Ovary (tissue), 3 donors: ENCODE measurements at regions not wholly inside any gene's neighbourhood (a gene's known extent, or its start where the extent isn't known, plus 50 kb on each side); places are given as distances from the start of the nearest gene placed in this dataset.

Source experiments
- CTCF ChIP-seq, 3 donors: fragments of 450-650 bp in 2 of 3; fragments of 200-600 bp in 1 of 3; IDR thresholded peaks; one replicate each; pipeline versions ENCODE4 v1.5.1 to v1.8.0; 2016 to 2022; ENCODE audit warnings: antibody characterized with exemption in 3 of 3, mild to moderate bottlenecking in 1 of 3
- POLR2A ChIP-seq: fragments of 450-650 bp; IDR thresholded peaks from one replicate; pipeline ENCODE4 v1.6.1; 2017; ENCODE audit warnings: antibody characterized with exemption, mild to moderate bottlenecking, moderate library complexity
- donor health status: DM: no; HTN: no; CAD: no.

GRCh38 chr7:46459942-46460341 is 538.9 kb upstream of the IGFBP3 start:
- no peak for TF ChIP-seq CTCF (IDR thresholded peaks at IDR 0.05)
- no peak for TF ChIP-seq POLR2A
